ENCODE measurements at regions not wholly inside any gene's neighbourhood (a gene's known extent, or its start where the extent isn't known, plus 50 kb on each side); places are given as distances from the start of the nearest gene placed in this dataset.

DNA sequence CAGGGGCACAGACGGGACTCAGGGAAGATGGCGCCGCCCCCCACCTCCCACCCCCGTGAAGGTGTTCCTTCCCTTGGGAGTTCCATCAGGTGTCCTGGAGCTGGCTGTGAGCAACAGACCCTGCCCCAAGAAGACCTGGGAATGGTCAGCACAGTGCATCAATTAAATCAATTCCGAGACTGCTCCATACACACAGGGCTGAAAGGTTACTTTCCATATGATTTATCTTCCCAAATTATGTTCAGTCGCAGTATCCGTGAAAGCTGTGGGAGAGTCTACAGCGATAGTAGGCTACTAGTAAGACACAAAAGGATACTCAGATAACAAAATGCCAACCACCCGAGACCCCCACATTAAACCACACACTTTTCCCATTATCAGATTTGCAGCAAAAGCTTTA is 71.8 kb upstream of the PABPC3 start:
- H3K9me3 Mint-ChIP-seq, result peaks cover 10% of the 10 kb centered on the region; the same call in 1 of the 2 replicates
- CTCF ChIA-PET, result no interaction called here
- no peak for DNase-seq (ENCODE audit: low spot score)
- H3K27ac Mint-ChIP-seq, result no peak overlapping the region
- no peaks in the 10 kb centered on the region for H3K36me3 Mint-ChIP-seq
- H3K27me3 Mint-ChIP-seq (ENCODE audit: low read depth), result peaks cover 21% of the 10 kb centered on the region
- no peak overlapping the region for H3K4me3 Mint-ChIP-seq
- ATAC-seq, result no peak
- POLR2A ChIA-PET, result no interaction called here
- no peaks in the 10 kb centered on the region for H3K4me1 Mint-ChIP-seq
- TF ChIP-seq TCF7 (CRISPR knock-in tag; IDR thresholded peaks at IDR 0.05; ENCODE audit: low read depth) (no peak), FOXK1 (CRISPR knock-in tag; IDR thresholded peaks at IDR 0.05) (no peak), ERG (CRISPR knock-in tag; IDR thresholded peaks at IDR 0.05) (no peak), ATF6 (CRISPR knock-in tag; IDR thresholded peaks at IDR 0.05) (no peak), E2F5 (CRISPR knock-in tag; IDR thresholded peaks at IDR 0.05) (no peak)
- TF ChIP-seq, protein P1, sequence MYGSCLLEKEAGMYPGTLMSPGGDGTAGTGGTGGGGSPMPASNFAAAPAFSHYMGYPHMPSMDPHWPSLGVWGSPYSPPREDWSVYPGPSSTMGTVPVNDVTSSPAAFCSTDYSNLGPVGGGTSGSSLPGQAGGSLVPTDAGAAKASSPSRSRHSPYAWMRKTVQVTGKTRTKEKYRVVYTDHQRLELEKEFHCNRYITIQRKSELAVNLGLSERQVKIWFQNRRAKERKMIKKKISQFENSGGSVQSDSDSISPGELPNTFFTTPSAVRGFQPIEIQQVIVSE (CRISPR knock-in tag; IDR thresholded peaks at IDR 0.05; ENCODE audit: borderline replicate concordance), result no peak

DNA sequence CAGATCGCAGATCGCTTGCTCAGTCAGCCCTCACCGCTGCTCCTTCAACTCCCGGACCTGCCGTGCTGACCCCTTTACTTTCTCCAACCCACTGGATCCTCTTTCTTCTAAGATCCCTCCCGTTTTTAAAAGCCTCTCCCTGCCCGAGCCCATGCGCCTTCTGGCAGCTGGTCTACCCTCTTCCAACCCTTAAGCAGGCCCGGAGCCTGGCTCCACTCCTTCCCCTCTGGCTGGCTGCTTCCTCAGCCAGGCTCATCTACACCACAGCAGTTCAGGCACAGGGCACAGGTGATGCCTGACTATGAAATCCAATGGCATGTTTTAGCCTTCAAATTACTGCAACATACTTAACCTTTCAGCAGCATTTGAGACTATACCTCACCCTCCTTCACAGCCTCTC is 63.8 kb upstream of the PABPC3 start:
- TF ChIP-seq SP1 (CRISPR knock-in tag; conservative IDR thresholded peaks at IDR 0.05) (no peak), TEAD4 (CRISPR knock-in tag; IDR thresholded peaks at IDR 0.05) (no peak), GTF2I (CRISPR knock-in tag; conservative IDR thresholded peaks at IDR 0.05) (no peak), ZNF121 (CRISPR knock-in tag; IDR thresholded peaks at IDR 0.05) (no peak), OVOL2 (CRISPR knock-in tag; IDR thresholded peaks at IDR 0.05; ENCODE audit: borderline replicate concordance) (no peak)
- TF ChIP-seq, protein P2, sequence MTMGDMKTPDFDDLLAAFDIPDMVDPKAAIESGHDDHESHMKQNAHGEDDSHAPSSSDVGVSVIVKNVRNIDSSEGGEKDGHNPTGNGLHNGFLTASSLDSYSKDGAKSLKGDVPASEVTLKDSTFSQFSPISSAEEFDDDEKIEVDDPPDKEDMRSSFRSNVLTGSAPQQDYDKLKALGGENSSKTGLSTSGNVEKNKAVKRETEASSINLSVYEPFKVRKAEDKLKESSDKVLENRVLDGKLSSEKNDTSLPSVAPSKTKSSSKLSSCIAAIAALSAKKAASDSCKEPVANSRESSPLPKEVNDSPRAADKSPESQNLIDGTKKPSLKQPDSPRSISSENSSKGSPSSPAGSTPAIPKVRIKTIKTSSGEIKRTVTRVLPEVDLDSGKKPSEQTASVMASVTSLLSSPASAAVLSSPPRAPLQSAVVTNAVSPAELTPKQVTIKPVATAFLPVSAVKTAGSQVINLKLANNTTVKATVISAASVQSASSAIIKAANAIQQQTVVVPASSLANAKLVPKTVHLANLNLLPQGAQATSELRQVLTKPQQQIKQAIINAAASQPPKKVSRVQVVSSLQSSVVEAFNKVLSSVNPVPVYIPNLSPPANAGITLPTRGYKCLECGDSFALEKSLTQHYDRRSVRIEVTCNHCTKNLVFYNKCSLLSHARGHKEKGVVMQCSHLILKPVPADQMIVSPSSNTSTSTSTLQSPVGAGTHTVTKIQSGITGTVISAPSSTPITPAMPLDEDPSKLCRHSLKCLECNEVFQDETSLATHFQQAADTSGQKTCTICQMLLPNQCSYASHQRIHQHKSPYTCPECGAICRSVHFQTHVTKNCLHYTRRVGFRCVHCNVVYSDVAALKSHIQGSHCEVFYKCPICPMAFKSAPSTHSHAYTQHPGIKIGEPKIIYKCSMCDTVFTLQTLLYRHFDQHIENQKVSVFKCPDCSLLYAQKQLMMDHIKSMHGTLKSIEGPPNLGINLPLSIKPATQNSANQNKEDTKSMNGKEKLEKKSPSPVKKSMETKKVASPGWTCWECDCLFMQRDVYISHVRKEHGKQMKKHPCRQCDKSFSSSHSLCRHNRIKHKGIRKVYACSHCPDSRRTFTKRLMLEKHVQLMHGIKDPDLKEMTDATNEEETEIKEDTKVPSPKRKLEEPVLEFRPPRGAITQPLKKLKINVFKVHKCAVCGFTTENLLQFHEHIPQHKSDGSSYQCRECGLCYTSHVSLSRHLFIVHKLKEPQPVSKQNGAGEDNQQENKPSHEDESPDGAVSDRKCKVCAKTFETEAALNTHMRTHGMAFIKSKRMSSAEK (CRISPR knock-in tag; IDR thresholded peaks at IDR 0.05; ENCODE audit: borderline replicate concordance), result no peak
- ChIA-PET CTCF (interaction anchor here (0.5 kb wide), 1 partner anchor 275 kb away, joined by 3 read pairs; no protein-coding TSS in a partner anchor), POLR2A (no interaction called here)
- no peaks in the 10 kb centered on the region for H3K27me3 Mint-ChIP-seq (ENCODE audit: low read depth)
- DNase-seq (ENCODE audit: low spot score), result no peak
- H3K27ac Mint-ChIP-seq, result no peak overlapping the region; the same call in 1 of the 2 replicates
- H3K9me3 Mint-ChIP-seq, result no peaks in the 10 kb centered on the region
- H3K4me3 Mint-ChIP-seq, result no peak overlapping the region
- peaks cover 3% of the 10 kb centered on the region for H3K36me3 Mint-ChIP-seq
- ATAC-seq, result peak; percentile 65
- peaks cover 2% of the 10 kb centered on the region for H3K4me1 Mint-ChIP-seq

DNA sequence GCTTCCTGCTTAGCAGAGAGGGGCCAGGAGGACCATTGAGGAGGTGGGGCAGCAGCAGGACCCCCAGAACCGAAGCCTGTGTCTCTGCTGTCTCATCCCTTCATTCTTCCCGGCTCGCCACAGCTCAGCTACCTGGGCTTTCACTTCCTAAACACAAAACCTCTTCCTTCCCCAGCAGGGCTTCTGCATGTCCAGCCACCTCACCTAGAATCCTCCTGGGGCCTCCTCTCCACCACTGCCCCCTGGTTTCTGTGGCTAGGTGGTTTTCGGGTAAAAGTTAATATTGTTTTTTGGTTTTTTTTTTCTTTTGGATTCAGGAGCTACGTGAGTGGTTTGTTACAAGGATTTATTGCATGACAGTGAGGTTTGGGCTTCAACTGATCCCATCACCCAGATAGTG is 61.8 kb upstream of the PABPC3 start:
- peaks cover 9% of the 10 kb centered on the region for H3K36me3 Mint-ChIP-seq
- peak overlapping the region; percentile 24; the same call in 1 of the 2 replicates for H3K27ac Mint-ChIP-seq
- CTCF ChIA-PET, result interaction anchor here (0.6 to 1.9 kb wide), 4 partner anchors 13 to 39 kb away, joined by 3 to 9 read pairs (median 4); no protein-coding TSS in a partner anchor
- H3K27me3 Mint-ChIP-seq (ENCODE audit: low read depth), result no peaks in the 10 kb centered on the region
- H3K4me1 Mint-ChIP-seq, result peaks cover 2% of the 10 kb centered on the region
- POLR2A ChIA-PET, result interaction anchor here (0.6 kb wide), 1 partner anchor 265 kb away, joined by 3 read pairs; no protein-coding TSS in a partner anchor
- H3K4me3 Mint-ChIP-seq, result no peak overlapping the region
- DNase-seq (ENCODE audit: low spot score), result no peak
- ATAC-seq, result no peak
- H3K9me3 Mint-ChIP-seq, result no peaks in the 10 kb centered on the region
- TF ChIP-seq TEAD4 (CRISPR knock-in tag; IDR thresholded peaks at IDR 0.05), result no peak
- TF ChIP-seq, protein P3, sequence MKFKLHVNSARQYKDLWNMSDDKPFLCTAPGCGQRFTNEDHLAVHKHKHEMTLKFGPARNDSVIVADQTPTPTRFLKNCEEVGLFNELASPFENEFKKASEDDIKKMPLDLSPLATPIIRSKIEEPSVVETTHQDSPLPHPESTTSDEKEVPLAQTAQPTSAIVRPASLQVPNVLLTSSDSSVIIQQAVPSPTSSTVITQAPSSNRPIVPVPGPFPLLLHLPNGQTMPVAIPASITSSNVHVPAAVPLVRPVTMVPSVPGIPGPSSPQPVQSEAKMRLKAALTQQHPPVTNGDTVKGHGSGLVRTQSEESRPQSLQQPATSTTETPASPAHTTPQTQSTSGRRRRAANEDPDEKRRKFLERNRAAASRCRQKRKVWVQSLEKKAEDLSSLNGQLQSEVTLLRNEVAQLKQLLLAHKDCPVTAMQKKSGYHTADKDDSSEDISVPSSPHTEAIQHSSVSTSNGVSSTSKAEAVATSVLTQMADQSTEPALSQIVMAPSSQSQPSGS (CRISPR knock-in tag; IDR thresholded peaks at IDR 0.05; ENCODE audit: borderline replicate concordance, low read depth), result no peak
- TF ChIP-seq GABPB1 (CRISPR knock-in tag; IDR thresholded peaks at IDR 0.05), result no peak
- TF ChIP-seq, protein P4, sequence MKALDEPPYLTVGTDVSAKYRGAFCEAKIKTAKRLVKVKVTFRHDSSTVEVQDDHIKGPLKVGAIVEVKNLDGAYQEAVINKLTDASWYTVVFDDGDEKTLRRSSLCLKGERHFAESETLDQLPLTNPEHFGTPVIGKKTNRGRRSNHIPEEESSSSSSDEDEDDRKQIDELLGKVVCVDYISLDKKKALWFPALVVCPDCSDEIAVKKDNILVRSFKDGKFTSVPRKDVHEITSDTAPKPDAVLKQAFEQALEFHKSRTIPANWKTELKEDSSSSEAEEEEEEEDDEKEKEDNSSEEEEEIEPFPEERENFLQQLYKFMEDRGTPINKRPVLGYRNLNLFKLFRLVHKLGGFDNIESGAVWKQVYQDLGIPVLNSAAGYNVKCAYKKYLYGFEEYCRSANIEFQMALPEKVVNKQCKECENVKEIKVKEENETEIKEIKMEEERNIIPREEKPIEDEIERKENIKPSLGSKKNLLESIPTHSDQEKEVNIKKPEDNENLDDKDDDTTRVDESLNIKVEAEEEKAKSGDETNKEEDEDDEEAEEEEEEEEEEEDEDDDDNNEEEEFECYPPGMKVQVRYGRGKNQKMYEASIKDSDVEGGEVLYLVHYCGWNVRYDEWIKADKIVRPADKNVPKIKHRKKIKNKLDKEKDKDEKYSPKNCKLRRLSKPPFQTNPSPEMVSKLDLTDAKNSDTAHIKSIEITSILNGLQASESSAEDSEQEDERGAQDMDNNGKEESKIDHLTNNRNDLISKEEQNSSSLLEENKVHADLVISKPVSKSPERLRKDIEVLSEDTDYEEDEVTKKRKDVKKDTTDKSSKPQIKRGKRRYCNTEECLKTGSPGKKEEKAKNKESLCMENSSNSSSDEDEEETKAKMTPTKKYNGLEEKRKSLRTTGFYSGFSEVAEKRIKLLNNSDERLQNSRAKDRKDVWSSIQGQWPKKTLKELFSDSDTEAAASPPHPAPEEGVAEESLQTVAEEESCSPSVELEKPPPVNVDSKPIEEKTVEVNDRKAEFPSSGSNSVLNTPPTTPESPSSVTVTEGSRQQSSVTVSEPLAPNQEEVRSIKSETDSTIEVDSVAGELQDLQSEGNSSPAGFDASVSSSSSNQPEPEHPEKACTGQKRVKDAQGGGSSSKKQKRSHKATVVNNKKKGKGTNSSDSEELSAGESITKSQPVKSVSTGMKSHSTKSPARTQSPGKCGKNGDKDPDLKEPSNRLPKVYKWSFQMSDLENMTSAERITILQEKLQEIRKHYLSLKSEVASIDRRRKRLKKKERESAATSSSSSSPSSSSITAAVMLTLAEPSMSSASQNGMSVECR (CRISPR knock-in tag; IDR thresholded peaks at IDR 0.05; ENCODE audit: borderline replicate concordance), result no peak
- no peak for TF ChIP-seq EMX1 (CRISPR knock-in tag; IDR thresholded peaks at IDR 0.05)
